CD8-positive, alpha-beta memory T cell (primary cell): ENCODE measurements at regions not wholly inside any gene's neighbourhood (a gene's known extent, or its start where the extent isn't known, plus 50 kb on each side); places are given as distances from the start of the nearest gene placed in this dataset.

ENCODE experiments used
- CTCF ChIA-PET: fragments of 350-600 bp; sonication (Branson Sonifier 250); formaldehyde crosslinking; loops from one replicate; lab custom pipeline; 2021; ENCODE audit warnings: antibody characterized with exemption; lab: Charles Lee
- POLR2A ChIA-PET: fragments of 350-600 bp; sonication (Branson Sonifier 250); formaldehyde crosslinking; loops from one replicate; lab custom pipeline; 2021; ENCODE audit warnings: antibody characterized with exemption; lab: Charles Lee
- DNase-seq, 5 donors: peaks; one replicate each; pipeline versions ENCODE4 v3.0.0 to v3.0.0-alpha.2; 2020 to 2022; ENCODE audit warnings: mixed read lengths in 1 of 5
- H3K27ac ChIP-seq: one replicate; pipeline ENCODE4 v1.7.0; 2013; ENCODE audit warnings: low read depth, mild to moderate bottlenecking, low read length, moderate library complexity
- H3K27me3 ChIP-seq: 2 replicates; pipeline ENCODE4 v1.7.0; 2013; ENCODE audit warnings: low read length, mild to moderate bottlenecking; ENCODE audit not compliant: insufficient read depth, poor library complexity, severe bottlenecking
- H3K36me3 ChIP-seq: 2 replicates; pipeline ENCODE4 v1.7.0; 2013; ENCODE audit warnings: mild to moderate bottlenecking, low read length, moderate library complexity; ENCODE audit not compliant: insufficient read depth
- H3K4me1 ChIP-seq: 2 replicates; pipeline ENCODE4 v1.7.0; 2013; ENCODE audit warnings: mild to moderate bottlenecking, low read length, moderate library complexity; ENCODE audit not compliant: insufficient read depth
- H3K4me3 ChIP-seq: 2 replicates; pipeline ENCODE4 v1.7.0; 2013; ENCODE audit warnings: mild to moderate bottlenecking, low read length
- H3K9me3 ChIP-seq: 2 replicates; pipeline ENCODE4 v1.7.0; 2013; ENCODE audit warnings: mild to moderate bottlenecking, low read length
- H3K27ac Mint-ChIP-seq, 8 donors: one replicate each; pipeline ENCODE4 v1.8.0; 2020 to 2021; ENCODE audit warnings: mixed read lengths in 8 of 8, mild to moderate bottlenecking in 6 of 8, inconsistent platforms in 3 of 8, moderate library complexity in 3 of 8
- H3K27me3 Mint-ChIP-seq, 2 donors: one replicate each; pipeline ENCODE4 v1.8.0; 2020 to 2021; ENCODE audit warnings: mixed read lengths in 2 of 2, mild to moderate bottlenecking in 1 of 2, moderate library complexity in 1 of 2
- H3K36me3 Mint-ChIP-seq, 3 donors: one replicate each; pipeline ENCODE4 v1.8.0; 2020 to 2021; ENCODE audit warnings: mixed read lengths in 3 of 3, inconsistent platforms in 1 of 3, mild to moderate bottlenecking in 1 of 3
- H3K4me1 Mint-ChIP-seq, 3 donors: one replicate each; pipeline ENCODE4 v1.8.0; 2020 to 2021; ENCODE audit warnings: mixed read lengths in 3 of 3, inconsistent platforms in 1 of 3, mild to moderate bottlenecking in 1 of 3
- H3K4me3 Mint-ChIP-seq, 7 donors: one replicate each; pipeline ENCODE4 v1.8.0; 2020 to 2021; ENCODE audit warnings: mixed read lengths in 7 of 7, mild to moderate bottlenecking in 6 of 7, moderate library complexity in 4 of 7, inconsistent platforms in 2 of 7
- H3K9me3 Mint-ChIP-seq, 5 donors: one replicate each; pipeline ENCODE4 v1.8.0; 2020 to 2022; ENCODE audit warnings: mixed read lengths in 5 of 5, mild to moderate bottlenecking in 3 of 5, moderate library complexity in 2 of 5, inconsistent platforms in 1 of 5

- Mint-ChIP-seq H3K36me3 (no peaks in the 10 kb centered on the region), H3K4me1 (no peaks in the 10 kb centered on the region), H3K9me3 (no peaks in the 10 kb centered on the region), H3K4me3 (no peak overlapping the region), H3K27ac (no peak overlapping the region), H3K27me3 (peaks cover 11 to 19% of the 10 kb centered on the region in 2 donors)
- Histone ChIP-seq H3K36me3 (no peaks in the 10 kb centered on the region), H3K4me1 (no peaks in the 10 kb centered on the region), H3K27me3 (peaks cover 2% of the 10 kb centered on the region), H3K4me3 (no peak overlapping the region), H3K27ac (no peak overlapping the region), H3K9me3 (no peaks in the 10 kb centered on the region)
- POLR2A ChIA-PET = no interaction called here
- CTCF ChIA-PET = no interaction called here
- DNase-seq = no peak
Measured at GRCh38 chr6:168232528-168232927, 87.0 kb downstream of the DACT2 start.

- no peak overlapping the region for H3K27ac Mint-ChIP-seq
- H3K9me3 ChIP-seq = no peaks in the 10 kb centered on the region
- no peak for DNase-seq
Measured at GRCh38 chr6:168232062-168232461, 87.5 kb downstream of the DACT2 start.

GRCh38 chr6:168231393-168231957, 88.1 kb downstream of the DACT2 start:
- no peaks in the 10 kb centered on the region for H3K4me1 Mint-ChIP-seq
- no peak overlapping the region for H3K4me3 ChIP-seq
- H3K36me3 ChIP-seq = no peaks in the 10 kb centered on the region
- no peaks in the 10 kb centered on the region for H3K9me3 Mint-ChIP-seq
- no peak overlapping the region for H3K4me3 Mint-ChIP-seq
- no peak for DNase-seq
- no peaks in the 10 kb centered on the region for H3K36me3 Mint-ChIP-seq
- CTCF ChIA-PET = no interaction called here
- H3K9me3 ChIP-seq = no peaks in the 10 kb centered on the region
- H3K4me1 ChIP-seq = no peaks in the 10 kb centered on the region
- peaks cover 2% of the 10 kb centered on the region for H3K27me3 ChIP-seq
- H3K27ac ChIP-seq = no peak overlapping the region
- H3K27ac Mint-ChIP-seq = no peak overlapping the region
- POLR2A ChIA-PET = no interaction called here
- H3K27me3 Mint-ChIP-seq = peaks cover 15 to 25% of the 10 kb centered on the region in 2 donors

More at GRCh38 chr6:168232062-168232461, 87.5 kb downstream of the DACT2 start:
- no peaks in the 10 kb centered on the region for H3K9me3 Mint-ChIP-seq
- Histone ChIP-seq H3K27ac (no peak overlapping the region), H3K27me3 (peaks cover 2% of the 10 kb centered on the region), H3K4me1 (no peaks in the 10 kb centered on the region), H3K4me3 (no peak overlapping the region), H3K36me3 (no peaks in the 10 kb centered on the region)
- ChIA-PET CTCF (no interaction called here), POLR2A (no interaction called here)
- H3K27me3 Mint-ChIP-seq = peaks cover 14 to 21% of the 10 kb centered on the region in 2 donors
- no peak overlapping the region for H3K4me3 Mint-ChIP-seq
- no peaks in the 10 kb centered on the region for H3K4me1 Mint-ChIP-seq
- no peaks in the 10 kb centered on the region for H3K36me3 Mint-ChIP-seq

GRCh38 chr6:168229368-168229752, 90.2 kb downstream of the DACT2 start:
- H3K9me3 ChIP-seq = no peaks in the 10 kb centered on the region
- Mint-ChIP-seq H3K9me3 (no peaks in the 10 kb centered on the region), H3K27me3 (peaks cover 17 to 25% of the 10 kb centered on the region in 2 donors), H3K4me3 (no peak overlapping the region), H3K4me1 (no peaks in the 10 kb centered on the region), H3K36me3 (no peaks in the 10 kb centered on the region), H3K27ac (no peak overlapping the region)
- H3K4me3 ChIP-seq = no peak overlapping the region
- DNase-seq = no peak
- ChIA-PET POLR2A (no interaction called here), CTCF (no interaction called here)
- peaks cover 2% of the 10 kb centered on the region for H3K27me3 ChIP-seq
- H3K36me3 ChIP-seq = no peaks in the 10 kb centered on the region
- H3K27ac ChIP-seq = no peak overlapping the region
- H3K4me1 ChIP-seq = no peaks in the 10 kb centered on the region

GRCh38 chr6:168228676-168229367, 90.8 kb downstream of the DACT2 start:
- no peaks in the 10 kb centered on the region for H3K4me1 ChIP-seq
- Mint-ChIP-seq H3K9me3 (no peaks in the 10 kb centered on the region), H3K4me3 (no peak overlapping the region), H3K27me3 (peaks cover 17 to 25% of the 10 kb centered on the region in 2 donors), H3K36me3 (no peaks in the 10 kb centered on the region), H3K4me1 (no peaks in the 10 kb centered on the region), H3K27ac (no peak overlapping the region)
- DNase-seq = no peak
- peaks cover 2% of the 10 kb centered on the region for H3K27me3 ChIP-seq
- ChIA-PET CTCF (no interaction called here), POLR2A (no interaction called here)
- H3K9me3 ChIP-seq = no peaks in the 10 kb centered on the region
- no peaks in the 10 kb centered on the region for H3K36me3 ChIP-seq
- H3K27ac ChIP-seq = no peak overlapping the region
- H3K4me3 ChIP-seq = no peak overlapping the region

GRCh38 chr6:168227840-168228239, 91.7 kb downstream of the DACT2 start:
- CTCF ChIA-PET = no interaction called here
- Mint-ChIP-seq H3K36me3 (no peaks in the 10 kb centered on the region), H3K4me1 (no peaks in the 10 kb centered on the region), H3K4me3 (no peak overlapping the region), H3K27ac (no peak overlapping the region), H3K9me3 (no peaks in the 10 kb centered on the region), H3K27me3 (peaks cover 17 to 25% of the 10 kb centered on the region in 2 donors)
- Histone ChIP-seq H3K9me3 (no peaks in the 10 kb centered on the region), H3K4me3 (no peak overlapping the region), H3K27ac (no peak overlapping the region), H3K4me1 (no peaks in the 10 kb centered on the region), H3K27me3 (peaks cover 2% of the 10 kb centered on the region), H3K36me3 (no peaks in the 10 kb centered on the region)
- POLR2A ChIA-PET = no interaction called here
- DNase-seq = no peak

- Mint-ChIP-seq H3K4me1 (no peaks in the 10 kb centered on the region), H3K27me3 (peaks cover 17 to 25% of the 10 kb centered on the region in 2 donors), H3K9me3 (no peaks in the 10 kb centered on the region), H3K36me3 (no peaks in the 10 kb centered on the region), H3K4me3 (no peak overlapping the region), H3K27ac (no peak overlapping the region)
- Histone ChIP-seq H3K4me3 (no peak overlapping the region), H3K36me3 (no peaks in the 10 kb centered on the region), H3K27me3 (peaks cover 2% of the 10 kb centered on the region), H3K4me1 (no peaks in the 10 kb centered on the region), H3K9me3 (no peaks in the 10 kb centered on the region), H3K27ac (no peak overlapping the region)
- CTCF ChIA-PET = no interaction called here
- POLR2A ChIA-PET = no interaction called here
- no peak for DNase-seq
Measured at GRCh38 chr6:168226902-168227318, 92.7 kb downstream of the DACT2 start.

GRCh38 chr6:168226061-168226752, 93.4 kb downstream of the DACT2 start:
- POLR2A ChIA-PET = no interaction called here

More at GRCh38 chr6:168226061-168226752, 93.4 kb downstream of the DACT2 start:
- no peak overlapping the region for H3K4me3 ChIP-seq
- no peak for DNase-seq
- H3K27ac ChIP-seq = no peak overlapping the region
- H3K27me3 ChIP-seq = peaks cover 2% of the 10 kb centered on the region
- H3K27me3 Mint-ChIP-seq = peaks cover 17 to 25% of the 10 kb centered on the region in 2 donors
- no peaks in the 10 kb centered on the region for H3K9me3 Mint-ChIP-seq
- H3K36me3 ChIP-seq = no peaks in the 10 kb centered on the region
- no peaks in the 10 kb centered on the region for H3K36me3 Mint-ChIP-seq
- no peaks in the 10 kb centered on the region for H3K4me1 ChIP-seq
- no peaks in the 10 kb centered on the region for H3K4me1 Mint-ChIP-seq
- H3K9me3 ChIP-seq = no peaks in the 10 kb centered on the region
- H3K4me3 Mint-ChIP-seq = no peak overlapping the region
- CTCF ChIA-PET = no interaction called here
- H3K27ac Mint-ChIP-seq = no peak overlapping the region
